Spleen (tissue), 11 donors: ENCODE measurements at regions not wholly inside any gene's neighbourhood (a gene's known extent, or its start where the extent isn't known, plus 50 kb on each side); places are given as distances from the start of the nearest gene placed in this dataset.

Experiments
- DNase-seq: peaks from one replicate; pipeline ENCODE4 v3.0.0-alpha.2; 2020
- H3K27ac ChIP-seq, 8 donors: fragments of 200-600 bp; sonication (generic) in 7 of 8; 1 replicate in 4 of 8; 2 replicates in 4 of 8; pipeline versions ENCODE4 v1.5.0 to v1.8.0; 2016 to 2021; ENCODE audit warnings: inconsistent platforms in 4 of 8, mild to moderate bottlenecking in 4 of 8, moderate library complexity in 1 of 8
- H3K27me3 ChIP-seq, 7 donors: fragments of 200-600 bp; sonication (generic) in 6 of 7; replicated peaks in 1 of 7; 1 replicate in 4 of 7; 2 replicates in 3 of 7; pipeline versions ENCODE4 v1.5.0 to v1.8.0; 2016 to 2021; ENCODE audit warnings: inconsistent platforms in 3 of 7, mild to moderate bottlenecking in 1 of 7
- H3K36me3 ChIP-seq, 6 donors: fragments of 200-600 bp; sonication (generic) in 5 of 6; 1 replicate in 4 of 6; 2 replicates in 2 of 6; pipeline versions ENCODE4 v1.5.0 to v1.8.0; 2016 to 2021; ENCODE audit warnings: inconsistent platforms in 2 of 6
- H3K4me1 ChIP-seq, 6 donors: fragments of 200-600 bp; sonication (generic) in 5 of 6; 1 replicate in 3 of 6; 2 replicates in 3 of 6; pipeline versions ENCODE4 v1.5.0 to v1.8.0; 2016 to 2021; ENCODE audit warnings: inconsistent platforms in 3 of 6
- H3K4me3 ChIP-seq, 8 donors: fragments of 200-600 bp; sonication (generic) in 7 of 8; 1 replicate in 4 of 8; 2 replicates in 4 of 8; pipeline versions ENCODE4 v1.5.0 to v1.8.0; 2016 to 2021; ENCODE audit warnings: inconsistent platforms in 4 of 8, mild to moderate bottlenecking in 4 of 8, moderate library complexity in 2 of 8
- H3K9me3 ChIP-seq, 8 donors: fragments of 200-600 bp; sonication (generic) in 7 of 8; 1 replicate in 4 of 8; 2 replicates in 4 of 8; pipeline versions ENCODE4 v1.5.0 to v1.8.0; 2016 to 2021; ENCODE audit warnings: inconsistent platforms in 4 of 8
- CTCF ChIP-seq, 11 experiments: fragments of 200-600 bp in 7 of 11; fragments of 450-650 bp in 4 of 11; sonication (generic) in 4 of 11; IDR thresholded peaks in 8 of 11; conservative IDR thresholded peaks in 3 of 11; 1 replicate in 7 of 11; 2 replicates in 4 of 11; pipeline versions ENCODE4 v1.4.0 to v1.8.0; 2016 to 2021; ENCODE audit warnings: antibody characterized with exemption in 11 of 11, inconsistent platforms in 4 of 11, mild to moderate bottlenecking in 1 of 11
- POLR2A ChIP-seq, 3 donors: fragments of 450-650 bp; IDR thresholded peaks; one replicate each; pipeline ENCODE4 v1.5.1; 2017; ENCODE audit warnings: antibody characterized with exemption in 3 of 3, mild to moderate bottlenecking in 1 of 3
- POLR2AphosphoS5 ChIP-seq, 3 donors: sonication (generic); formaldehyde crosslinking; IDR thresholded peaks; one replicate each; pipeline ENCODE4 v1.5.1; 2017; ENCODE audit warnings: antibody characterized with exemption in 3 of 3
- WGBS, 5 donors: extraction: QIAGEN DNeasy Blood & Tissue Kit in 3 of 5; methylation state at CpG; one replicate each; pipeline versions ENCODE4 v1.1.5 to v1.1.7; 2013 to 2018; 5-methylcytosine and 5-hydroxymethylcytosine counted together
- intact Hi-C: fragments of 100-400 bp; cut with DNase I; formaldehyde crosslinking; loops from one replicate; pipeline ENCODE4 v1.15.0; 2023; ENCODE audit warnings: low total_unique reads
- donor health status: healthy with polysubstance abuse.
- donor health status: DM: no; HTN: no; CAD: no; lungs with moderate emphysema.
- donor health status: DM: no; HTN: no; CAD: no.
- donor health status: Bipolar disorder and iron deficiency.
- donor health status: healthy.
- donor health status: DM: no; HTN: no; CAD: no.
- donor health status: DM: yes; HTN: yes; CAD: no.

- intact Hi-C loops, result no loop called here
Measured at GRCh38 chr1:214229736-214230135, 51.2 kb upstream of the SMYD2 start.

More at GRCh38 chr1:214229736-214230135, 51.2 kb upstream of the SMYD2 start:
- H3K4me3 ChIP-seq, result no peak overlapping the region
- H3K27me3 ChIP-seq, result no peaks in the 10 kb centered on the region
- TF ChIP-seq CTCF (IDR thresholded peaks at IDR 0.05 in 8 of 11, conservative IDR thresholded peaks at IDR 0.05 in 3 of 11) (no peak), POLR2A (IDR thresholded peaks at IDR 0.05) (no peak), POLR2AphosphoS5 (IDR thresholded peaks at IDR 0.05) (no peak)
- no peak overlapping the region for H3K27ac ChIP-seq
- no peaks in the 10 kb centered on the region for H3K9me3 ChIP-seq
- 86 to 96% (median 91%) methylated on average over 4 of the region's 4 CpGs for WGBS, 5 donors
- H3K4me1 ChIP-seq, result peaks cover 0 to 4% (median 0%) of the 10 kb centered on the region in 6 donors
- H3K36me3 ChIP-seq, result no peaks in the 10 kb centered on the region
- DNase-seq, result no peak
